ENCODE measurements at regions not wholly inside any gene's neighbourhood (a gene's known extent, or its start where the extent isn't known, plus 50 kb on each side); places are given as distances from the start of the nearest gene placed in this dataset.
A peak's percentile ranks its signal among the peaks of the same experiment; 100 is the strongest.

- no peak for DNase-seq (ENCODE audit: low spot score)
Observed at GRCh38 chr11:113553915-113554314, 78.7 kb upstream of the DRD2 start.

- DNase-seq (ENCODE audit: low spot score) = peak; percentile 29
Observed at GRCh38 chr11:113553235-113553634, 78.0 kb upstream of the DRD2 start.

- DNase-seq (ENCODE audit: low spot score) = no peak
Observed at GRCh38 chr11:113552271-113552670, 77.1 kb upstream of the DRD2 start.

- DNase-seq (ENCODE audit: low spot score) = no peak
Observed at GRCh38 chr11:113551645-113552044, 76.4 kb upstream of the DRD2 start.

- no peak for DNase-seq (ENCODE audit: low spot score)
Observed at GRCh38 chr11:113549611-113550578, 74.7 kb upstream of the DRD2 start.

- no peak for DNase-seq (ENCODE audit: low spot score)
Observed at GRCh38 chr11:113549061-113549460, 73.9 kb upstream of the DRD2 start.

GRCh38 chr11:113547739-113548138 lies 72.5 kb upstream of the DRD2 start:
- DNase-seq (ENCODE audit: low spot score) = no peak

- DNase-seq (ENCODE audit: low spot score) = no peak
Observed at GRCh38 chr11:113546757-113547507, 71.7 kb upstream of the DRD2 start.

GRCh38 chr11:113542420-113542819 lies 67.2 kb upstream of the DRD2 start:
- DNase-seq (ENCODE audit: low spot score) = no peak

GRCh38 chr11:113540416-113541330 lies 65.5 kb upstream of the DRD2 start:
- no peak for DNase-seq (ENCODE audit: low spot score)

- DNase-seq (ENCODE audit: low spot score) = no peak
Observed at GRCh38 chr11:113538451-113539412, 63.5 kb upstream of the DRD2 start.

- DNase-seq (ENCODE audit: low spot score) = no peak
Observed at GRCh38 chr11:113534625-113535024, 59.4 kb upstream of the DRD2 start.

- DNase-seq (ENCODE audit: low spot score) = no peak
Observed at GRCh38 chr11:113533425-113533698, 58.2 kb upstream of the DRD2 start.

GRCh38 chr11:113532697-113533424 lies 57.7 kb upstream of the DRD2 start:
- peak; percentile 58 for DNase-seq (ENCODE audit: low spot score)

- no peak for DNase-seq (ENCODE audit: low spot score)
Observed at GRCh38 chr11:113531575-113532451, 56.6 kb upstream of the DRD2 start.

- DNase-seq (ENCODE audit: low spot score) = no peak
Observed at GRCh38 chr11:113531083-113531482, 55.9 kb upstream of the DRD2 start.

GRCh38 chr11:113529606-113530005 lies 54.4 kb upstream of the DRD2 start:
- no peak for DNase-seq (ENCODE audit: low spot score)

GRCh38 chr11:113528982-113529381 lies 53.8 kb upstream of the DRD2 start:
- DNase-seq (ENCODE audit: low spot score) = no peak

GRCh38 chr11:113526521-113526920 lies 51.3 kb upstream of the DRD2 start:
- no peak for DNase-seq (ENCODE audit: low spot score)
